Bone marrow (tissue), 2 donors: ENCODE measurements at regions not wholly inside any gene's neighbourhood (a gene's known extent, or its start where the extent isn't known, plus 50 kb on each side); places are given as distances from the start of the nearest gene placed in this dataset.

Experiments
- DNase-seq, 2 donors: peaks; one replicate each; lab custom pipeline; 2025; lab: John Stamatoyannopoulos, UW

DNA sequence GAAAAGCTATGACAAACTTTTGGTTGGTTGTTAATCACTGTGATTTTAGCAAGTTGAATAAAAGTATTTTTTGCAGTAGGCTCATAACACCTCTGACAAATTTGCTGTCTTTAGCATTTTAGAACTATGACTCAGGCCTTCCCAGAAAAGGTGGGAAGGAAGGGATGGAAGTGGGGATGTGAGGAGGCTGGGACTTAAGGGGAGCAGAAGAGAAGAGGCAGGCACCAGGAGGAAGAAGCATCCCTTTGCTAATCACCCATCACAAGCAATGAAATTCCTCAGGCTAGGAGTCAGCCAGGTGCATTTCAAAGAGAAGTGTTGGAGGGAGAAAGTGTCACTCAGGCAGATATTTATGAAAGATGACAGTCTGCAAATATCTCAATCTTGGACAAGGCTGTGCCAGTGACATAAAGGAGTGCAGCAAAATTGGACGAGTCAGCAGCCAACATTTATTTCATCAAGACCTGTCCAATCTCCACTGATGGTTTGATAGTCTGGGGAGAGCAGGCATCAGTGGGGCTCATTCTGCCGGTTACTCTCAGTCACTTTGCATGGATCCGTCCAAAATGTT, 337.3 kb upstream of the ARRDC4 start:
- no peak for DNase-seq

DNA sequence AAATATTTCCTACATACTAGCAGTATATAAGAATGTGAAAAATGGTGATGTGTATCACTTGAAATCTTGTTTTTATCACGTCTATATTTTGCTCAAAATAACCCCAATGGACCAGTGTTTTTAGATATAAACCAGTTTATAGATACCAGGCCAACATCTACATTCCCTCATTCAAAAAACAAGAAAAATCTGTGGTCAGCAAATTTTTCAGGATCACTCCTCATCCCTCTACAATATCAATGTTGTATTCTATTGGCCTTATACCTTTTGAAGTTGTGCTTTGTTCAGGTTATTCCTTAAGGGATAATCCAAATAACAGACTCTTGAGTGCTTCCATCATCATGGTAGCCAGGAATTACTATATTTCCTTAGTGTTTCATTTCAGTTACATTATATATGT, 332.9 kb upstream of the ARRDC4 start:
- DNase-seq, result no peak

DNA sequence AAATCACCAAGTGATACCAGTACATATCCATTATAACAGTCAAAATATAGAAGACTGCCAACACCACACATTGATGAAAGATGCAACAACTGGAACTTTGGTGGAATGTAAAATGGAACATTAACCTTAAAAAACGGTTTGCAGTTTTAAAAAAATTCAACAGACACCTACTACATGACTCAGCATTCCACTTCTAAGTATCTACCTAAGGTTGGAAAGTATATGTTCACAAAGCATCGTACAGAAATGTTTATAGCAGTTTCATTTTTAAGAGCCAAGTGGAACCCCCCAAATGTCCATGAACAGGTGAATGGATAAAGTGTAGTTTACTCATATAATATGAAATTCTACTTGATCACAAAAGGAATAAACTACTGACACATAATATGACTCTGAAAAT, 314.7 kb upstream of the ARRDC4 start:
- DNase-seq, result no peak

DNA sequence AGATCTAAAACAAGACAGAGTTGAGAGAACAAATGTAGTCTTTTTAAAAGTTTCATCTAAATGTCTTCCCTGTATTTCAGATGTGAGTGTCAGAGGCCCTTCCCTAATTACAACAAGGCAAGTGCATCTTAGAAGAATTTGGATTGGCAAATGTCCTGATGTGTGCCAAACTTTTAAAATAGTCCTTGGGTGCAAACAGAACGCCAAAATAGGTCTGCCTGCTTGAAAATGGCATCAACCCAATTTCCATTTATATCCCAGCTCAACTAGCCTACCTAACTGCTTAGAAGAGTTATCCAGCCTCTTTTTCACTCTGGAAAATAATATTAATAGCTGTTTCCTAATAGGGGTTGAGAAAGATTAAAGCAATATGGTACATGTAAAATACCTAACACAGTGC, 311.8 kb upstream of the ARRDC4 start:
- no peak for DNase-seq

DNA sequence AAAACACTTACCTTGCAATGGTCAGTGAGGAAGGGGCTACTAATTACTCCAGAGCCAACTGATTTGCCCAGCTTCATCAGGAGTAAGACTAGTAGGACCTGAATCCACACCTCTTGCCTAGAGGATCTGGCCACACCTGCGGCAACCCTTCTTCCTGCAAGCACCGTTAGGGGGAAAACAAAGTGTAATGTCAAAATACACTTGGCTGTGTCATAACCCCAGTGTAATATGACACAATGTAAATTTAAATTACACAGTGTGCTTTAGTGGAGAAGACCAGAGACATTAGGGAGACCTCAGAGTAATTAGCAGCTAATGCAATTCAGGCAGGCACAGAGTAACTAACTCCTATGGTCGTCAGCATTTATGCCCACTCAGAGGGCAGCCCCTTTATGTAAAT, 308.5 kb upstream of the ARRDC4 start:
- no peak for DNase-seq

DNA sequence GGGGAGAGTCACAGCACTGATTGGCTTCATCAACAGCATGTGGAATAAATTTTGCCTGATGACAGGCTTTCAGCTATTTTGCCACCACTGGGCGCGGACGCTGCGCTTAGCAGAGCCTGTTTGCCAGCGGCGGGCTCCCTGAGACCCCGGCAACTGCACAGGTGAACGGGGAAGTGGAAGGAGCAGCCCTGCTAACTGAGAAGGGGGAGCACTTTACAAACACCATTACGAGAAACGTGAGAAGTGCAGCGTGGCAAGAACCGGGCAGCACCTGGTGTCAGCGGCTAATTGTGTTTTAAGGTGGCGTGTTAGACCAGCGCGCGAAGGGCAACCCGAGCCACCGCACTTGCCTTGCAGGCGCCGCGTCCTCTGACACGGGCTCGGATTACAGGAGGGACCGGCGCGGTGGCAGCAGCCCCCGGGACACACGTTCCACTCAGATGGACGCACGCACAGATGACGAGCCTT, 307.8 kb upstream of the ARRDC4 start:
- DNase-seq, result no peak

DNA sequence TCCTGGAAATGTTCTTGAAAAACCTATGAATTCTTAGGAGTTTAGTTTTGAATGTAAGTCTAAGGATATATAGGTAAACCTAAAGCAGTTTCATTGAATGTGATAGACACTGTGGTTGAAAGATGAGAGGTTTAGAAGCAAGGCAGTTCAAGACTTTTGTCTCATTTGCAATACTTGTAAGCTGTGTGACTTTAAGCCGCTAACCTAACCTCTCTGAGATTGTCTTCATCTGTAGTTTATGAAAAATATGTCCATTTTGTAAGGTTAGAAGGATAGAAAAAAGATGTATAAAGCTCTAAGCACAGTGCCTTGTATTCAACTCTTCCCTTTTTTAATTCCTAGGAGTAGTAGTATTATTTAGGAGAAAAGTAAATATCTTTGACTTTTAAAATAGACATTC, 306.6 kb upstream of the ARRDC4 start:
- DNase-seq, result no peak

DNA sequence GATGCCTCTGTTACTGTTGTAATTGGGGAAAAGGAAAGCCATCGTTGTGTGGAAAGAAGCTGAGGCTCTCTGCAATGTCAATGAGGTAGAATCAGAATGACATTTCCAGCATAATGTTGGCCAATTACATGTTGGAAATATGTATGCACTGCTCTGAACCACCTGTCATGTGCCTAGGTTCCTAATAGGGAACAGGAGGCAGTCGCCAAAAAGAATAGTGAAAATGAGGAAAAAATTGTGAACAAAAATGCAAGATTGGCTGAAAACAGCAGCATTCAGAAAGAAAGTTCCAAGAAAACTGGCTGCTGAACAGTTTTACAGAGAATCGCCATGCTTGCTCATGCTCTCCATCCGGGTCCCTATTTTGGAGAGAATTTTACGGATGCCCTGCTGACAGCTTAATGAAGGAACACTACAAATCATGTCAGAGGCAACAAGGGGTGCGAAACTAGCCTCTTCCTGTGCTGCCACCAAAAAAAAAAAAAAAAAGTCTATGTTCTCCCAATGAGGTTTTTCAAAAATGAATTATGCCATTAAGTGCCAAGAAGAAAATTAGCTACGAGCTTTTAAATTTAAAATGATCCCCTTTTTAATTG, 305.9 kb upstream of the ARRDC4 start:
- DNase-seq, result no peak

DNA sequence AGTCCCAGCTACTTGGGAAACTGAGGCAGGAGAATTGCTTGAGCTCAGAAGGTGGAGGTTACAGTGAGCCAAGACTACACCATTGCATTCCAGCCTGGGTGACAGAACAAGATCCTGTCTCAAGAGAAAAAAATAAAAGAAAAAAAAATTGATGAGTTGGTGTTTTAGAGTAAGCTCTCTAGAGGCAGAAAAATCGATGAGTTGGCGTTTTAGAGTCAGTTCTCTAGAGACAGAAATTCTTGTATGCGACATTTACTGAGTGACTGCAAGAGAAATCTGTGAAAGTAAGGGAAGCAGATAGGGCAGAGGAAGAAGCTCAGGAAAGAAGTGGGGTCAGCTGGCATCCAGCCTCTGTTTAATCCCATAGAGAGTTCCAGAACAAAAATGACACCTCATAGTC, 298.7 kb upstream of the ARRDC4 start:
- no peak for DNase-seq

DNA sequence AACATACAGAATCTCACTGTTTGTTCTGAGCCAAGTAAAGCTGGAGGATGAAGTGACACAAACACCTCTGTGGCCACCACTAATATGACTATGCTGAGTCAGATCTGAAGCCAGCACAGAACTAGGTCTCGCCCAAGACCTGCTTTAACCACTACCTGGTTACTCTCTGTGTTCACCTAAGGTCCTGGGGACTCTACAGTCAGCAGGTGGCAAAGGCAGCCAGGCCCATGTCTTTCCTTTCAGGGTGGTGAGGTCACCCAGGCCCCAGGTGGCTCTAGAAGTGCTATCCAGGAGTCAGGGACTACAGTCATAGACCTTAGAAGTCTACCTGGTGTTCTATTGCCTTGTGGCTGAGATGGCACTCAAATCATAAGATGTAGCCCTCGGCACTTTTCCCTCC, 287.9 kb upstream of the ARRDC4 start:
- DNase-seq, result no peak

DNA sequence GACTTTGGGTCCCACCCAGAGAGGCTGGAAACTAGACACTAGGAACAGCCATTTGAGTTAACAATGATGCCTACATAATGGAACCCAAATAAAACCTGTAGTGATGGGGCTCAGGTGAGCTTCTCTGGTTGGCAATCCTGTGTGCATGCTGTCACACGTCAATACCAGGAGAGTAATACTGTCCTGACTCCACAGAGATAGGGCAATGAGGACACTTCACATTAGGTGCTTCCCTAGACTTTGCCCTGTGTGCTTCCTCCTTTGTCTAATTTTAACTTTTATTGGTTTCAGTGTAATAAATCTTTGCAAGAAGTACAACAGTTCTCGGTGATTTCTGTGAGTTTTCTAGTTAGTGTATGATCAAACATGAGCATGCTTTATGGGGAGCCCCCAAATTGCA, 281.8 kb upstream of the ARRDC4 start:
- no peak for DNase-seq

DNA sequence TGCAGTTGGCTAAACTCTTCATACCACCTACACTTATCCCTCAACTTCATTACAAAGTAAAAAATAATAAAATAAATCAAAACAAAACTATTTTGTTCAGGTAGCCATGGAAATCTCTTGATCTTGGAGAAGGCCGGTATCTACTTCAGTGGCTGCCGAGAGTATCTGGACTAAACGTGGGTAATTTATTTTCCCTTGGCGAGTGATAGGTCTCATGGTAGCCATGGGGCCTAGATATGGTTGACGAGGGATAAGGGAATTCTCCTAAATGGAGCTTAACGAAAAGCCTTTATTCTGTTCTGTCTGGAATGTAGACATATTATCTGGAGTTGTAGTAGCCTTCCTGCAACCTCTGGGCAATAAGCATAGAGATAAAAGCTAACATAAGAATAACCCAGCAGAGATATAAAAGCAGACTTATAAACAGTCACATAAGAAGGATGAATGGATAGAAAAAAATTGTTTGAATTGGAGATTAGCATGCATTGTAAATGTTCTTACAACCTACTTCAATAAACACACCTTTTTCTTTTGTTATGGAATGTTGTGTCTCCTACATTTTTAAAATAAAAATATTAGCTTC, 281.3 kb upstream of the ARRDC4 start:
- DNase-seq, result no peak

DNA sequence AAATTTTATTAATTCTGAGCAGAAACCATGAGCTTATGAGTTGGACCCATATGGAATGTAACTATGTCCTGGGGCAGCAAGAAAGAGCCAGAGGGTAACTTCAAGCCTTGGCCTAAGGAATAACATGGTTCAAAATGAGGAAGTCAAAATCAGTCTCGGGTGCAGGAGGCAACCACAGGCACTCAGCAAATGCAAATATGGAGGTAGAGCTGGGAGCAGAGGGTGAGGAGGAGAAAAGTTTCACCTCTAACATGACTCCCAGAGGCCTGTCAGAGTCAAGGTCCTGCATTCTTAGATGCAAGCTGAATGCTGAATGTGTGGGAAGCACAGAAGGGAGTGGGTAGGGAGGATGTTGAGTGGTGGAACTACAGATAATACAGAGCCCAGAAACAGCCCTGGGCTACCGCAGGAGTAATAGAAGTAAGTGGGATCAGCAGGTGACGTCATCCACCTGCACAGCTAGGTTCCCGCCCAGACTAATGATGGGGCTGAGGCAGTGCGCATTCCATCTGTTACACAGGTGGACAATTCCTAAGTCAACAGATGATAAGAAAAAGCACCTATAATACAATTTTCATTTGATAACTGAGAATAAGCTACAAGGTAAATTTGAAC, 279.8 kb upstream of the ARRDC4 start:
- no peak for DNase-seq

DNA sequence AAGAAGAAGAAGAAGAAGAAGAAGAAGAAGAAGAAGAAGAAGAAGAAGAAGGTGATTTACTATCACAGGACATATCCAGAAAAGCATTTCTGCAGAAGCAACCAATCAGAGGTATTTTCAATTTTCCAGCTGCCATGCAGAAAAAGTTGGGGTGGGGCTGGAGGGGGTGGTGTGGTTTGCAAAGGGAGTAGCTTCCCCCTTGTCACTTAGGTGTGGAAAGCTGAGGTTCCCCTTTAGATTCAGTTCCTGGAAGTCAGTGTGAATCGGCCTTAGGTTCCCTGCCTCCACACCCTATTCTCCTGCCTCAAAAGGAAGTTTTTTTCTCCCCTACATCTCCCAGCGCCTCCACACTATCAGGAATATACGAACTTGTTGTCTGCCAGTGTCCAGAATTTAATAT, 276.7 kb upstream of the ARRDC4 start:
- DNase-seq, result no peak

DNA sequence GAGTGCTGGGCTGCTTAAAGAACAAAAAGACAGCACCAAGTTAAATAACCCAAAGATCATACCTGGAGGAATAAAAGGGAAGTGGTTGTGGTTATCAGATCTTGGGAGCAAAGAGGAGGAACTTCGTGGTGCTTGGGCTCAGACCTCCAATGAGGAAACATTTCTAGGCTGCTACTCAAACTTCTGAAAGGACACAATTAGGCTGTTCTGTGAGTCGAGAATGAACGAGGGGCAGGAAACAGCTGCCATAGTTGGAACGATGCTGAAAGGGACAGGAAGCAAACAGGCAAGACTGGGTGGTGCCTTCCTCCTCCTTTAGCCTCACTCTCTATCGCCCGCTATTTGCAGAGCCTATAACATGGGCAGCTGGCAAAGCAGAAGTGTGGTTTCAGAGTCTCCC, 276.3 kb upstream of the ARRDC4 start:
- DNase-seq, result no peak

DNA sequence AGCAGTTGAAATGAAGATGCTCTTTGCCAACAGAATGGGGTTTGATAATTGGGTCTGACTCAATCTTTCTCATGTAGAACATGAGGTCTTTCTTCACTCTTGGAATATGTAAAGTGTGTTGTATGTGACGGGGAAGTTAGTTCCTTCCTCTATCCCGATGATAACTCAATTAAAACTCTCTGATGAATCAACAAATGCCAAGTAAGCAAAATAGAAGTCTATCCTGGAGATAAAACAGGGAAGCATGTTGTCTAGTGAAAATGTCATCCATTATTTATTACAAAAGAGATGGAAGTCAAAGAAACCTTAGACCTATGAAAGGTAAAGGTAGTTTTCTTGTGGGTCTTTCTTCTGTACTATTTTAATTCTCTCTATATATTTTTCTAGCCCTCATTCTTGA, 274.2 kb upstream of the ARRDC4 start:
- DNase-seq, result no peak

DNA sequence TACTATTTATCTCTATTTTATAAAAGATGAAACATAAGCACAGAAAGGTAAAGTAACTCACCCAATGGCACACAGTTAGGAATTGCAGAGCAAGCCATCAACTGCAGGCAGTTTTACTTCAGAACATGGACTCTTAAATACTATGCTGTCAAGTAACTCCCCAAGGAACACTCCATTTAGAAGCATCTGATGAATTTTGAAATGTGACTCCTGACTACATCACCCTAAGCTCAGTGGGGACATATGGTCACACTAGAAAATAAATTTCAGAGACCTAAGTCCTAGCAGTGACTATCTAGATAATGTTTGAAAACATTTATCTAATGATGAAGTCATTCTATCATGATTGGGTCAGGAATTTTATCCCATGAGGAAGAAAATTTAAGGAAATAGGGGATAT, 272.8 kb upstream of the ARRDC4 start:
- DNase-seq, result no peak

DNA sequence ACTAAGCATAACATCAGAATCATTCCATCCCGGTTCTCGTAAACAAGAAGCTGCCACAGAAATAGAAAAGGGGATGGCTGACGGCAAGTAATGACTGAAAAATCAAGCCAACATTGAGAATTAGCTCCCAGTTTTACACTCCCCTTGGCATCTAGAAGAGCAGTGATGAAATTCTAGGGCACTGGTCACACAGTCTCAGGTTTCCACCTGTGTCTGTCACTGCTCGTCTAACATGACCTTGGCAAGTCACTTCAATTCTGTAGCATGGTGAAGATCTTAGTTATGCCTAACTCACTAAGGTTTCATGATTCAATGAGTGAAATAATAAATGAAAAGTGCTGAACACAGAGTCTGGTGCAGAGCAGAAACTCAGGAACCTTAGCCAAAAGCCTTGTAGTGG, 272.3 kb upstream of the ARRDC4 start:
- DNase-seq, result no peak

DNA sequence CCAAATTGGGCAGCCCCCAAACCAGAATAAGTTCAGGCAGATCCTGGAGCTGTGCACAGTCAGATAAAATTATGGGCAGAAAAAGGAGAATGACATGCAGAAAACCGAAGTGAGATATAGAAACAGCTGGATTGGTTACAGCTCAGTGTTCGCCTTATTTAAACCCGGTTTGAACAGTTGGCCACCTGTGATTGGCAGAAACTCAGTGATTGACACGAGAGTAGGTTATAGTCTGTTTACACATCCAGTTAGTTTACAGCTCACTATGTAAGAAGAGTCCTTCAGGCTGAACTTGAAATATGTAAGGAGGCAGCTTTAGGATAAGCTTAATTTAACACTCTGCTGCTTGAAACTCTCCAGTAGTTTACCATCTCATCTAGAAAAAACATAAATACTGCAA, 271.6 kb upstream of the ARRDC4 start:
- no peak for DNase-seq

DNA sequence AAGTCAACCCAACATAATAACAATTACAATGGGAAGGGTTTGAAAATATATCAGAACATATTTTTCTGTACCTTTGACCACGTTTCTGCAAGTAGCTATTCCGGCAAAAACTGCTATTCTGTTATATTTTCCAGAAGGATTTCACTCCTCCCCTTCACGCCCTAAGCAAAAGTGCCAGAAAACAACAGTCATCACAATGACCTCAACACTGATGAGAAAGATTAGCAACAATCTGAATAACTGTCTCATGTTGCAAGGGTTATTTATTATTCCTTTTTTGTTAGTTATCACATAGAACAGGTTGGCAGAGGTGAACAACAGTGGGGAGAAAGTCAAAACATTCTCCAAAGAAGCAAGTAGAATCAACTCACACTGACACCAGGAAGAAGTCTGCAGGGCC, 269.4 kb upstream of the ARRDC4 start:
- no peak for DNase-seq

DNA sequence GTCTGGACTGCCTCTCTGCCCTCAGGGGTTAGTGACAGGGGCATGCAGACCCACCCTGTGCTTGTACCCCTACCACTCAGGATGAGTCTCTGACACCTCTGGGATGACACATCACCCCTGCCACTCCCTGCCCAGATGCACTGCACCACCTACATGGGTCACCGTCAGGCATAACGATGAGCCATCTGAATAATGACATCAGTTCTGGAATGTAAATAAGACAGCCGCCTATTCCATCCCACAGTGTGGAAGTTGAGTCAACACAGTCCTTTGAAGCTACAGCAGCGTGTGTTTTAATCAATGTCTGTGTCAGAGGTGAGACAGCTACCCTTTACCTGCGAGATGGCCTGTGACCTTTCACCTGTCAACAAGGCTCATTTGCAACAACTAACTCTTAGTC, 268.7 kb upstream of the ARRDC4 start:
- no peak for DNase-seq

DNA sequence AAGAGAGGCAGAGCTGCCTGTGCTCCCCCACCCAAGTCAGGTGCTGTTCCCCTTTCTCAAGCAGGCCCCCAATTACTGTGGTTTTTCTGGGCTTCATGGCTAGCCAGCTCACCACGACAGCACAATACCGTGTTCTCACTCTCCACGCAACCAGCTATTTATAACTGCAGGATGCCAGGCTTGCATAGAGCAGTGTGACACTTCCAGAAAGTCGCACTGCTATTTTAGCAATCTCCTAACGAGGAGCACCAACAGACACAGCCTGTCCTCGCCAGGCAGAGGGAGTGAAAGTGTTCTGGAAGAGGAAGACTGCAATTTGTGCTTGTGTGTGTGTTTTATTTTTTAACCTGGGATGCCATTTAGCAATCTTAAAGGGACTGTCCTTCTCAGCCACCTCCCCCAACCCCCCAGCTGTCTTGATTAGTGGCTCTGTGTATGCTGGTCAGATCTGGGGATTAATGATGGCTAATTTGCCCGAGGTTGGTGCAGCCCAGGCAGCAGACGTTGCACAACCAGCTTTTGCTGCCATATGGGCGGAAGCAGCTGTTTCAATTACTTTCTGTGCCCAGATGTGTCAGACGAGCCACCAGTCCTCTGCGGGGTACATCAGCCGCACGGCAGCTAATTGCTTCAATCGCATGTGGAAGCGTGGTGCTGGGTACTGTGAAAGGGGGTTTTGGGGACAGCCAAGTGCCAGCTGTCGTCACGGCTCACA, 268.0 kb upstream of the ARRDC4 start:
- DNase-seq, result no peak

DNA sequence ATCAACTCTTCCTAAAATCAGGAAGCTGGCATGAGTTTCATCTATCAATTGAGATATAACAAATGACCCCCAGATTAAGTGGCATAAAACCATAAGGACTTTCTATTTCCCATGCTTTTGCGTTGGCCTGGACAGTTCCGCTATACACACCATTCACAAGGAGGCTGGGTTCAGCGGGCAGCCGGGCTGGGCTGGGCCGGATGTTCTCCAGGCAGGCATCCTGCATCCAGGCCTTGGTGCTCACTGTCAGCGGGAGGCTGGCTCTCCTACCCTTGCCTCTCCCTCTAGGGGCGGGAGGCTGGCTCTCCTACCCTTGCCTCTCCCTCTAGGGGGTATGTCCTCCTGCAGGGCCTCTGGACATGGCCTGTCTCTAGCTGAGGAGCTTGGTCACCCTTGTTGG, 266.0 kb upstream of the ARRDC4 start:
- DNase-seq, result no peak
